HTR-8/SVneo (cell line): ENCODE measurements at regions not wholly inside any gene's neighbourhood (a gene's known extent, or its start where the extent isn't known, plus 50 kb on each side); places are given as distances from the start of the nearest gene placed in this dataset.
A peak's percentile ranks its signal among the peaks of the same experiment; 100 is the strongest.
"Not testable (repeated sequence)": the region's sequence is repeated elsewhere in the genome, so short reads cannot be mapped to it uniquely, and the experiment has no call there.

ENCODE experiments used
- DNase-seq: peaks from one replicate; pipeline ENCODE4 v3.0.0; 2011; ENCODE audit warnings: low spot score, mixed read lengths; ENCODE audit not compliant: insufficient read length
- FAIRE-seq: peaks from 2 replicates; lab custom pipeline; 2011; peaks lifted over from hg19 to GRCh38; lab: Jason Lieb, UNC

GRCh38 chr12:67019070-67019469 is 250.1 kb upstream of the CAND1 start:
- FAIRE-seq = no peak
- no peak for DNase-seq

DNA sequence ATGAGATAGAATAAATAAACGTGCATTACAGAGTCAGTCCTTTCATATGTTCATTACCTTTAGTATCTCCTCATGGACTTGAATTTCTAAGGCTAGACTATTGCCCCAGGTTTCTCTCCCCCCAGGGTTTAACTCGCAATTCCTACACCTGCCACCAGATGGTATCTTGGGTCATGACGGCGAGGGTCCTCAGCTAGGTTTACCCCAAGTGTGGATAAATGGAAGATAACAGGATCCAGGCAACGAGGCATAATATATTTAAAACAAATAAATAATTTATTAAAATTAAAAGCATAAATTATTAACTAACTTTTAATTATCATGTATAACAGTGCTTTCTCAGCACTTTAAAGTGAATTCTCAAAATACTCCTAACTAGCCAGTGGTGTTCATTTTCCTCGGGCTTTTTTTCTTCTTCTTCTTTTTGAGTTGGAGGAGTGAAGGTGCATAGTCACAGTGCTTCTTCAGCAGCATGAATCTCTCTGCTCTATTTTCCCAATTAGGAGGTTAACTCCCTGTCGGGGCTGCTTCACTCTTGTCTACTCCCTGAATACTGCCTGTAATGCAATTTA is 243.5 kb upstream of the CAND1 start:
- peak; percentile 54 for DNase-seq
- no peak for FAIRE-seq

DNA sequence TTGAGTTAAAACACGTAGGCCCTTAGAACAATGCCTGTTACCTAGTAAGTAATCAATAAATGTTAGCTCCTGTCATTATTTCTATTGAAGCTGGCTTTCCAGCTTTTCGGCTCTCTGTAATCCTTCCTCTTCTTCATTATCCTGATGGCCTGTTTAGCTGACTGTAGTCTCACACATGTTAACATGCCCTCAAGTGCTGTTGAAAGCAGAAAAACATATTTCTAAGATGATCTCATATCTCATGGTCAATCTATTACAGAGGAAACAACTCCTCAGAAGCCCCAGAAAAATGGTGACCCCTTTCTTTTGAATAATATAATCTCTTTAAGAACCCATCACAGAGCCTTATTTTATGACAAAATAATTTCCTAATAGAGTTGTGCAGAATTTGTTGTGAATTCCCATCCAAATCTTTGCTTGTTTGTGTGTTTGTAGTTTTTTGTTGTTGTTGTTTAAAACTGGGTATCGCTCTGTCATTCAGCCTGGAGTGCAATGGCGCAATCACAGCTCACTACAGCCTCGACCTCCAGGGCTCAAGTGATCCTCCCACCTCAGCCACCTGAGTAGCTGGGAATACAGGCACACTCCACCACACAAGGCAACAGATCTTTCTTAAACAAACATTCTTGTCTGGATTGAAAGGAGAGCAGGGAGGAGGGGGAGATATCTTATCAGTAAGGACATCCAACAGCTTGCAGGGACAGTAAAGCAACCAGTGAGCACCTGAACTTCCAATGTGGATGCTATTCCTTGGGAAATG is 242.5 kb upstream of the CAND1 start:
- DNase-seq (no peak), FAIRE-seq (peak; percentile 42)

DNA sequence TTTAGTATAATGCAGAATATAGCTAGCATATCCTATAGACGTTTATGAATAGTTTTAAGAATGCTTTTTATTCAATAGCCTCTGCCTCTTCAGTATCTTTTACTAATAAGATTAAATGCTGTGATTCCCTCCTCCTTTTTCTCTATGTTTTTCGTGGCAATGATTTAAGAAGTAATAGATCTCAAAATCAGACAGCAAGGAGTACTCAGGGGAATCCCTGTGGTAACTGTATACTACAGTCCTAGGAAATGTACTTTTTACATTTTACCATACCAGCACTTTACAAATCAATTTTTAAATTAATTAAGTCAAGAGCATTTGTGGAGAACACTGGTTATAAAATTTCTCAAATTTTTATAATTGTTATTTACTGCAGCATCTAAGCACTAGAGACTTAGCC is 240.6 kb upstream of the CAND1 start:
- DNase-seq (no peak), FAIRE-seq (no peak)

DNA sequence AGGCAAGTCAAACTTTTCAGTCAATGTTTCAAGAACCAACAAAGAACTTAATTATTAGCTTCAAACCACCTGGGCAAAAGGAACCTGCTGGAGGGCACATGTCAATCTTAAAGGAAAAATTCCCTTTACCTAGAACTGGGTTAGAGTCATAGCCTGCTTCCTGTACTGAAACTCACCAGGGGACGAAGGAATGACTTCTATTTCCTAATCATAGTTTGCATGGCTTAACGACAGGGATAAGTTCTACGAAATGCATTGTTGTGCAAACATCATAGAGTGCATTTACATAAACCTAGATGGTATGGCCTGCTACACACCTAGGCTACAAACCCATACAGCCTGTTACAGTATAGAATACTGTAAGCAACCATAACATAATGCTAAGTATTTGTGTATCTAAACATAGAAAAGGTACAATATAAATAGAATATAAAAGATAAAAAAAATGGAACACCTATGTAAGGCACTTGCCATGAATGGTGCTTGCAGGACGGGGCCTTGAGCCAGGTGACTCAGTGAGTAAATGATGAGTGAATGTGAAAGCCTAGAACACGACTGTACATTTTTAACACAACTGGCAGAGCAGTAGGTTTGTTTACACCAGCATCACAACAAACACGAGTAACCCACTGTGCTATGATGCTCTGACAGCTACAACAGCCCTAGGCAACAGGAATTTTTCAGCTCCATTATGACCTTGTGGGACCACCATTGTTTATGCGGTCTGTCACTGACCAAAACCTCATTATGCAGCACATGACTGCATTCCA is 234.9 kb upstream of the CAND1 start:
- FAIRE-seq (peak; percentile 20), DNase-seq (no peak)

GRCh38 chr12:67035121-67035520 is 234.0 kb upstream of the CAND1 start:
- no peak for FAIRE-seq
- DNase-seq = no peak

- DNase-seq (no peak), FAIRE-seq (no peak)
These were observed 230.7 kb upstream of the CAND1 start for GRCh38 chr12:67038486-67038885.

DNA sequence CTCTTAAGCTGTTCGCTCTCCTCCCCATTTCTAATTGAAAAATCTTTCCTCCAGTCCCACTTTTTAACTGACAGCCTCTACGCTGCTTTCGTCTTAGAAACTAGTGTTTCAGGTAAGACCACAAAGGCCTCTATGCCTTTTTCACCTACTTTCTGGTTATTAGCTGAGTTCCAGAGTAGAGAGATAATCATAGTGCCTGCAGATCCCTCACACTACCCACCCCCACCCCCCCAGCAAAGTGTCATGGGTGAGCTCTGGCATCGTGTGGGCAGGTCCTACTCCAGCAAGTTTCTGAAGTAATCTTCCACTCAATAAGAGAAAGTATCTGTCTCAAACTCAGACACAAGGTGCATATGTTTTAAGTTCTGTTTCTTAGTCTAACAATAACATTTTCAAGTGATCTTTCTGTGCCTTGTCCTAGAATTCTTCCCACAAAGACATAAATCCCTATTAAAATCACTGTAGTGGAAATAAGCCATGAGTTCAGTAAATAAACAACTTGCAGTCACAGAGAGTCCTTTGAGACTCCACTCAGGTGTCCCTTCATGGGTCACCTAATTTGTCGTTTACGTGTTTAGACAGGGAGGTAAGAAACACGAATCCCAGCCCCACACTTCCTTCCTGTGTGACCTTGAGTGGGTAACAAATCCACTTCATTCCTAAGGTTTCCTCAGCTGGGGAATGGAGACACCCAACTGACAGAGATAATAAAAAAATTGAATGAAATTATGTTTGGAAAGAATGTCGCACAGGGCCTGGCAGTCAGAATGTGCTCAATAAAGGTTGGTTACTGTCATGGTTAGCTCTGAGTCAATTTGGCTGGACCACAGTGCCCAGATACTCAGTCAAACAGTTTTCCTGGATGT is 228.9 kb upstream of the CAND1 start:
- FAIRE-seq = no peak
- no peak for DNase-seq

- DNase-seq = no peak
These were observed 228.4 kb upstream of the CAND1 start for GRCh38 chr12:67040861-67041137.

DNA sequence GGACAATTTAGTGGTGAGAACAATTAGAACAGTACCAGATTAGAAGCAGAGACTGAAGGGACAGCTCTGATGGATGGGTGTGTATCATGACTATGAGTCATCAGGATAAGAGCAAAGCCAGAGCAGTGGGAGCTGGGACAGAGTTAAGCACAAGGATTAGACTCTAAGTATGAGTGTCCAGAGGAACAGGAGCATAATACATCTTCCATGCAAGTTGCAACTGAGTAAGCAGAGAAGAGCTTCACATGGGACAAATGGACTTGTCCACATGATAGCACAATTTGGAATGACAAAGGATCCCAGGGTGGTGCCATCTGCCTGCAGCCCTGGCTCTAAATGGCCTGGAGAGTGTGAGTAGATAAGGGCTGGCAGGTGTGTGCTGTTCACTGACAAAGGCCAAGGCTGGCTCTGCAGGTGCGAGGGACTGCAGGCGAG is 226.4 kb upstream of the CAND1 start:
- DNase-seq = peak; percentile 61
- FAIRE-seq = peak; percentile 81

More at GRCh38 chr12:67040861-67041137, 228.4 kb upstream of the CAND1 start:
- no peak for FAIRE-seq

DNA sequence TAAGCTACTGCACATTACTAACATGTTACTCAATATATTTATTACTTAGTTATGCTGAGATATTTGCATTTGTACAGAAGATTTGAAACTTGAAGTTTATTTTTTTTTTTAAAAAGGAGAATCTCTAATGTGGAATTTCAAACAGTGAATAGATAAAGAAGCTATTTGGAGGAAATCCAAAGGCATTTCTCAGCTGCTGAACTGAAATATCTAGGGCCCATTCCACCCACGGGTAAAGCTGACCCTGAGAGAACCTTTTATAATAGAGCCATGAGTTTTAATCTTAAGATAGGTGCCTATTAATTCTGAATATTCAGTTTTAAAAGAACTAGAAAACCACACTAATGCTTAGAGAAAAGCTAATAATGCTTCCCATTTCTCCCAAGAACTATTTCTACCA is 225.4 kb upstream of the CAND1 start:
- FAIRE-seq = no peak
- no peak for DNase-seq

- no peak for FAIRE-seq
These were observed 223.5 kb upstream of the CAND1 start for GRCh38 chr12:67045650-67046049.

DNA sequence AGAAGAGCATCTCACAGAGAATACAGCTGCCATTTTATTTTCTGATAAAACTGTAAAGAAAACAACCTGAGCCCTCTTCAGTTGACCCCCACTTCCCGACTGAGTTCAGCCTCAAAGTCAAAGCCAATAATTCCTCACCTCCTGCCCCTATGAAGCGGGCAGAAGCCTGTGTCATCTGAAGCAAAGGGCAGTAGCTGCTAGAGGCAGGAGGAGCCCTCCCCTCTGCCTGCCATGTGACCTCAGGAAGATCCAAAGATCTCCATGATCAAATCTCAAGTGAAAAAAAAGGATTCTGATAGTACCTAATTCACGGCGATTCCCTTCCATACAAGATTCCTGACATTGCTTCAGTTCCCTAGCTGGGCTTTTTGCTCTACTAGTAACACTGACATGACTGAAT is 223.1 kb upstream of the CAND1 start:
- FAIRE-seq (no peak), DNase-seq (no peak)

More at GRCh38 chr12:67045650-67046049, 223.5 kb upstream of the CAND1 start:
- DNase-seq = no peak

GRCh38 chr12:67047634-67048033 is 221.5 kb upstream of the CAND1 start:
- DNase-seq (no peak), FAIRE-seq (no peak)

GRCh38 chr12:67048371-67048770 is 220.8 kb upstream of the CAND1 start:
- DNase-seq (no peak), FAIRE-seq (no peak)

GRCh38 chr12:67049199-67049598 is 220.0 kb upstream of the CAND1 start:
- FAIRE-seq, DNase-seq: not testable (repeated sequence)

DNA sequence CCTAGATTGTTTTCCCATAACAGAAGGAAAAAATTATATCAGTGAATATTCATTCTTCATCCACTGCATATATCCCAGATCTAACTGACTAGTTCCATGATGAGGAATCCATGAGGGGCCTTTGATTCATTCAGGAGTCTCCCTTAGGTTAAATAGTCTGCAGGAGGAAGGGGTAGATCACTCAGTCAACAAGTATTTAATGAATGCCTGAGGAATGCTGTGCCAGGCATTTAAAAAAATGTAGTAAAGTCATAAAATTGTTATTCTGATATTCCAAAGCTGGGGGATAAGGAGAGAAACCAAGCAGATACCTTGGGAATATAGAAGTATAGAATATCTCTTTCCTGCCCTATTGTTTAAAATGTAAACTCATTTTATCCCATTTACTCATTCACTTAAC is 216.2 kb upstream of the CAND1 start:
- FAIRE-seq (no peak), DNase-seq (peak; percentile 44)

- DNase-seq (no peak), FAIRE-seq (peak; percentile 80)
These were observed 212.8 kb upstream of the CAND1 start for GRCh38 chr12:67056329-67056728.

DNA sequence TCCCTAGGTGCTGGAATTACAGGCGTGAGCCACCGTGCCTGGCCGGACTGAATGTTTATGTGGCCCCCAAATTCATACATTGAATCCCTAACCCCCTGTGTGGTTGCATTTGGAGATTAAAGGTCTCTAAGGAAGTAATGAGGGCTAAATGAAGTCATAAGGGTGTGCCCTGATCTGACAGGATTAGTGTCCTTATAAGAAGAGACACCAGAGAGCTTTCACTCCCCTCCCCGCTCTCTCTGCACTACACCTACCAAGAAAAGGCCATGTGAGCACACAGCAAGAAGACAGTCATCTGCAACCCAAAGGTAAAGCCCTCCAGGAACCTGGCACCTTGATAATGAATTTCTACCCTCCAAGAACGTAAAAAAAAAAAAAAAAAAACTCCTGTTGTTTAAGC is 212.1 kb upstream of the CAND1 start:
- DNase-seq (no peak), FAIRE-seq (no peak)

DNA sequence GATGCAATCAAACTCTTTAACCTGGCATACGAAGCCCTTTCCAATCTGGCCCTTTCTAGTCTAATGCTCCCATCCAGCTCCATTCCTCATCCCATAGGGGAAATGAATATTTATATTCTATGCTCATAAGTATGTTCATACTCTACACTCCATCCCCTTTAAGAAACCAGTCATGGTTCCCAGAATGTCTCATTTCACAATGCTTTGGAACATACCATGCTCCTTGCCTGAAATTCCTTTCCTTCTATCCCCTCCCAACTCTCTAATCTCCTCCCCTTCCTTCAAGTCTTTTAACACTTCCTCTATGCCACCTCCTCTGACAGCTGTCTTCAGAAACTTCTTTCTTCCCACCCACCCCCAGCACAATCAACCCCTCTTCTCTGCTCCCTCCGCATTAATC is 207.0 kb upstream of the CAND1 start:
- no peak for FAIRE-seq

More for the DNA sequence above, 207.0 kb upstream of the CAND1 start:
- DNase-seq = no peak
